ENCODE measurements at regions not wholly inside any gene's neighbourhood (a gene's known extent, or its start where the extent isn't known, plus 50 kb on each side); places are given as distances from the start of the nearest gene placed in this dataset.

DNA sequence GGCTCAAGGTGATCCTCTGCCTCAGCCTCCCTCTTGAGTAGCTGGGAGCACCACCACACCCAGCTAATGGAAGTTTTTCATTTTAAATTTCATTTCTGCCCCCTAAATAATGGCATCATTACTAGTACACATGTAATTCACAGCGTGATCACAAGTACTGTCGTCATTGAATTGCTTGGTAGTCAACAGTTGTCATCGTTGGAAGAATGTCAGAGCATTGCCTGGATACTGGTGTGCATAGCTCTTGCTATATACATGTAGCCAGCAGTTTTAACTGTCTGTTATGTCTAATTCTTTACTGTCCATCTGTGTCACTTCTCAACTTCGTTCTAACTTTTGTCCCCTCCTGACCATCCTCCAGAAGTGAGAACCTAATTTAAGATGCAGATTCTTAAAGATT lies 62.1 kb downstream of the CRPPA start:
- H3K4me1 Mint-ChIP-seq (ENCODE audit: low read depth, unreplicated experiment) = peaks cover 6% of the 10 kb centered on the region
- Histone ChIP-seq H3K27me3 (ENCODE audit: insufficient read depth, low read length) (no peaks in the 10 kb centered on the region), H3K27ac (ENCODE audit: low read depth, low read length) (no peak overlapping the region), H3K36me3 (ENCODE audit: insufficient read depth, low read length) (no peaks in the 10 kb centered on the region), H3K9ac (ENCODE audit: low read length) (no peak overlapping the region), H3K4me1 (ENCODE audit: insufficient read depth, low read length) (peaks cover 7% of the 10 kb centered on the region), H3K79me2 (ENCODE audit: insufficient read depth, low read length) (no peaks in the 10 kb centered on the region), H4K20me1 (ENCODE audit: insufficient read depth, low read length) (no peaks in the 10 kb centered on the region), H3K4me3 (ENCODE audit: insufficient read depth, low read depth, low read length) (no peak overlapping the region), H2AFZ (ENCODE audit: low read depth, low read length) (no peak overlapping the region), H3K9me3 (ENCODE audit: insufficient read depth, low read depth, low read length) (no peaks in the 10 kb centered on the region), H3K4me2 (ENCODE audit: low read length) (no peak overlapping the region)
- H3K27ac Mint-ChIP-seq (ENCODE audit: unreplicated experiment) = no peak overlapping the region
- no peak for TF ChIP-seq EZH2 (IDR thresholded peaks at IDR 0.05; ENCODE audit: insufficient read depth, low read length)
- TF ChIP-seq, protein P1, sequence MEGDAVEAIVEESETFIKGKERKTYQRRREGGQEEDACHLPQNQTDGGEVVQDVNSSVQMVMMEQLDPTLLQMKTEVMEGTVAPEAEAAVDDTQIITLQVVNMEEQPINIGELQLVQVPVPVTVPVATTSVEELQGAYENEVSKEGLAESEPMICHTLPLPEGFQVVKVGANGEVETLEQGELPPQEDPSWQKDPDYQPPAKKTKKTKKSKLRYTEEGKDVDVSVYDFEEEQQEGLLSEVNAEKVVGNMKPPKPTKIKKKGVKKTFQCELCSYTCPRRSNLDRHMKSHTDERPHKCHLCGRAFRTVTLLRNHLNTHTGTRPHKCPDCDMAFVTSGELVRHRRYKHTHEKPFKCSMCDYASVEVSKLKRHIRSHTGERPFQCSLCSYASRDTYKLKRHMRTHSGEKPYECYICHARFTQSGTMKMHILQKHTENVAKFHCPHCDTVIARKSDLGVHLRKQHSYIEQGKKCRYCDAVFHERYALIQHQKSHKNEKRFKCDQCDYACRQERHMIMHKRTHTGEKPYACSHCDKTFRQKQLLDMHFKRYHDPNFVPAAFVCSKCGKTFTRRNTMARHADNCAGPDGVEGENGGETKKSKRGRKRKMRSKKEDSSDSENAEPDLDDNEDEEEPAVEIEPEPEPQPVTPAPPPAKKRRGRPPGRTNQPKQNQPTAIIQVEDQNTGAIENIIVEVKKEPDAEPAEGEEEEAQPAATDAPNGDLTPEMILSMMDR (IDR thresholded peaks at IDR 0.05; ENCODE audit: insufficient read depth, low read depth, low read length) = no peak
- no peak overlapping the region for H3K4me3 Mint-ChIP-seq (ENCODE audit: unreplicated experiment)
- FAIRE-seq (no peak), DNase-seq (ENCODE audit: low read depth) (no peak)
- H3K36me3 Mint-ChIP-seq (ENCODE audit: low read depth, unreplicated experiment) = peaks cover 1% of the 10 kb centered on the region
- H3K27me3 Mint-ChIP-seq (ENCODE audit: low read depth, unreplicated experiment) = no peaks in the 10 kb centered on the region
- H3K9me3 Mint-ChIP-seq (ENCODE audit: unreplicated experiment) = no peaks in the 10 kb centered on the region

- Histone ChIP-seq H3K9me3 (ENCODE audit: insufficient read depth, low read depth, low read length) (no peaks in the 10 kb centered on the region), H2AFZ (ENCODE audit: low read depth, low read length) (no peak overlapping the region), H3K9ac (ENCODE audit: low read length) (no peak overlapping the region), H3K27ac (ENCODE audit: low read depth, low read length) (no peak overlapping the region), H3K36me3 (ENCODE audit: insufficient read depth, low read length) (no peaks in the 10 kb centered on the region), H3K27me3 (ENCODE audit: insufficient read depth, low read length) (no peaks in the 10 kb centered on the region), H3K79me2 (ENCODE audit: insufficient read depth, low read length) (no peaks in the 10 kb centered on the region), H3K4me2 (ENCODE audit: low read length) (no peak overlapping the region), H3K4me3 (ENCODE audit: insufficient read depth, low read depth, low read length) (no peak overlapping the region), H4K20me1 (ENCODE audit: insufficient read depth, low read length) (no peaks in the 10 kb centered on the region), H3K4me1 (ENCODE audit: insufficient read depth, low read length) (peaks cover 7% of the 10 kb centered on the region)
- peaks cover 6% of the 10 kb centered on the region for H3K4me1 Mint-ChIP-seq (ENCODE audit: low read depth, unreplicated experiment)
- H3K36me3 Mint-ChIP-seq (ENCODE audit: low read depth, unreplicated experiment) = peaks cover 1% of the 10 kb centered on the region
- H3K27me3 Mint-ChIP-seq (ENCODE audit: low read depth, unreplicated experiment) = no peaks in the 10 kb centered on the region
- TF ChIP-seq EZH2 (IDR thresholded peaks at IDR 0.05; ENCODE audit: insufficient read depth, low read length) = no peak
- TF ChIP-seq, protein P1 (IDR thresholded peaks at IDR 0.05; ENCODE audit: insufficient read depth, low read depth, low read length) = no peak
- H3K9me3 Mint-ChIP-seq (ENCODE audit: unreplicated experiment) = no peaks in the 10 kb centered on the region
- H3K4me3 Mint-ChIP-seq (ENCODE audit: unreplicated experiment) = no peak overlapping the region
- FAIRE-seq (no peak), DNase-seq (ENCODE audit: low read depth) (no peak)
- H3K27ac Mint-ChIP-seq (ENCODE audit: unreplicated experiment) = no peak overlapping the region
These were observed 63.4 kb downstream of the CRPPA start for GRCh38 chr7:16357921-16358320.

DNA sequence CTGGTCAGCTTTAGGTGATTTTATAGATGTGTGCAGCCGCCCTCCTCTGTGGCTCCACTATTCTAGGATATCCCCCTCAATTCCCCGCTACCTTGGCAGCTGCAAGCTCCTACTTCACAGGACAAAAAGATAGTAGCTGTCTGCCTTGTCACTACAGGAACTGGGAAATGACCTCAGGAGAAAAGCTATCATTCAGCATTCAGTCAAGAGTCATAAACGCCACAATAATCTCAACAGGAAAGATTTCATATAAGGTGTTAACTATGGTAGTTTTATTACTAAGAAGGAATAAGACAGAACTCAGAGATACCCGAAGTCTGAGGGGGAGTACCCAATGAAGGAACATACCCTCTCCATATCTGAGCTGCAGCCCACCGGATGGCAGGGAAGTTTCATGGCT lies 63.9 kb downstream of the CRPPA start:
- Histone ChIP-seq H3K27me3 (ENCODE audit: insufficient read depth, low read length) (no peaks in the 10 kb centered on the region), H3K9me3 (ENCODE audit: insufficient read depth, low read depth, low read length) (no peaks in the 10 kb centered on the region), H2AFZ (ENCODE audit: low read depth, low read length) (no peak overlapping the region), H3K36me3 (ENCODE audit: insufficient read depth, low read length) (no peaks in the 10 kb centered on the region), H3K4me3 (ENCODE audit: insufficient read depth, low read depth, low read length) (no peak overlapping the region), H3K27ac (ENCODE audit: low read depth, low read length) (no peak overlapping the region), H3K4me1 (ENCODE audit: insufficient read depth, low read length) (peaks cover 7% of the 10 kb centered on the region), H3K9ac (ENCODE audit: low read length) (no peak overlapping the region), H3K79me2 (ENCODE audit: insufficient read depth, low read length) (no peaks in the 10 kb centered on the region), H4K20me1 (ENCODE audit: insufficient read depth, low read length) (no peaks in the 10 kb centered on the region), H3K4me2 (ENCODE audit: low read length) (no peak overlapping the region)
- Mint-ChIP-seq H3K9me3 (ENCODE audit: unreplicated experiment) (no peaks in the 10 kb centered on the region), H3K36me3 (ENCODE audit: low read depth, unreplicated experiment) (peaks cover 1% of the 10 kb centered on the region), H3K4me3 (ENCODE audit: unreplicated experiment) (no peak overlapping the region), H3K27me3 (ENCODE audit: low read depth, unreplicated experiment) (no peaks in the 10 kb centered on the region), H3K27ac (ENCODE audit: unreplicated experiment) (no peak overlapping the region), H3K4me1 (ENCODE audit: low read depth, unreplicated experiment) (peaks cover 6% of the 10 kb centered on the region)
- no peak for DNase-seq (ENCODE audit: low read depth)
- FAIRE-seq = no peak
- no peak for TF ChIP-seq EZH2 (IDR thresholded peaks at IDR 0.05; ENCODE audit: insufficient read depth, low read length)
- TF ChIP-seq, protein P1 (IDR thresholded peaks at IDR 0.05; ENCODE audit: insufficient read depth, low read depth, low read length) = no peak

Measured in astrocyte (in vitro differentiated cells and primary cell).